K562 (cell line): ENCODE measurements at regions not wholly inside any gene's neighbourhood (a gene's known extent, or its start where the extent isn't known, plus 50 kb on each side); places are given as distances from the start of the nearest gene placed in this dataset.

Experiments
- CBFA2T3 ChIP-seq: fragments of 450-650 bp; IDR thresholded peaks from 2 replicates; pipeline ENCODE4 v1.6.1; 2017
- E2F5 ChIP-seq: sonication (generic); formaldehyde crosslinking; IDR thresholded peaks from 2 replicates; pipeline ENCODE4 v1.8.0; 2022; ENCODE audit warnings: mild to moderate bottlenecking, missing genetic modification reagents
- GTF2E2 ChIP-seq: fragments of 200-800 bp; sonication (Bioruptor generic); IDR thresholded peaks from 2 replicates; pipeline ENCODE4 v1.6.1; 2016; ENCODE audit warnings: missing genetic modification characterization, missing compliant biosample characterization
- KAT8 ChIP-seq: fragments of 450-650 bp; IDR thresholded peaks from 2 replicates; pipeline ENCODE4 v1.6.1; 2016; ENCODE audit warnings: low read depth, mild to moderate bottlenecking
- MGA ChIP-seq: fragments of 450-650 bp; IDR thresholded peaks from 2 replicates; pipeline ENCODE4 v1.6.1; 2016; ENCODE audit warnings: mild to moderate bottlenecking, moderate library complexity
- ZBTB17 ChIP-seq: fragments of 450-650 bp; formaldehyde crosslinking; IDR thresholded peaks from 2 replicates; pipeline ENCODE4 v1.4.0; 2020; ENCODE audit warnings: mild to moderate bottlenecking
- ZNF436 ChIP-seq: fragments of 250-450, 450-650 bp; sonication (Bioruptor Pico); formaldehyde crosslinking; IDR thresholded peaks from 2 replicates; pipeline ENCODE4 v1.7.0; 2020; ENCODE audit warnings: mild to moderate bottlenecking
- ZNF551 ChIP-seq: fragments of 250-450 bp; sonication (Bioruptor Pico); IDR thresholded peaks from 2 replicates; pipeline ENCODE4 v1.5.0; 2021; ENCODE audit warnings: mild to moderate bottlenecking, moderate library complexity

- no peak for TF ChIP-seq MGA
- no peak for TF ChIP-seq ZNF436
- TF ChIP-seq CBFA2T3: no peak
- TF ChIP-seq ZNF551 (CRISPR knock-in tag): no peak
- no peak for TF ChIP-seq ZBTB17 (CRISPR knock-in tag)
- TF ChIP-seq GTF2E2 (tag): no peak
- TF ChIP-seq E2F5 (CRISPR knock-in tag): no peak
- TF ChIP-seq KAT8: no peak
These were observed 100.2 kb downstream of the BCL2L11 start (continued) for GRCh38 chr2:111220962-111221361.
